ENCODE measurements at regions not wholly inside any gene's neighbourhood (a gene's known extent, or its start where the extent isn't known, plus 50 kb on each side); places are given as distances from the start of the nearest gene placed in this dataset.
"Not testable (repeated sequence)": the region's sequence is repeated elsewhere in the genome, so short reads cannot be mapped to it uniquely, and the experiment has no call there.

DNA sequence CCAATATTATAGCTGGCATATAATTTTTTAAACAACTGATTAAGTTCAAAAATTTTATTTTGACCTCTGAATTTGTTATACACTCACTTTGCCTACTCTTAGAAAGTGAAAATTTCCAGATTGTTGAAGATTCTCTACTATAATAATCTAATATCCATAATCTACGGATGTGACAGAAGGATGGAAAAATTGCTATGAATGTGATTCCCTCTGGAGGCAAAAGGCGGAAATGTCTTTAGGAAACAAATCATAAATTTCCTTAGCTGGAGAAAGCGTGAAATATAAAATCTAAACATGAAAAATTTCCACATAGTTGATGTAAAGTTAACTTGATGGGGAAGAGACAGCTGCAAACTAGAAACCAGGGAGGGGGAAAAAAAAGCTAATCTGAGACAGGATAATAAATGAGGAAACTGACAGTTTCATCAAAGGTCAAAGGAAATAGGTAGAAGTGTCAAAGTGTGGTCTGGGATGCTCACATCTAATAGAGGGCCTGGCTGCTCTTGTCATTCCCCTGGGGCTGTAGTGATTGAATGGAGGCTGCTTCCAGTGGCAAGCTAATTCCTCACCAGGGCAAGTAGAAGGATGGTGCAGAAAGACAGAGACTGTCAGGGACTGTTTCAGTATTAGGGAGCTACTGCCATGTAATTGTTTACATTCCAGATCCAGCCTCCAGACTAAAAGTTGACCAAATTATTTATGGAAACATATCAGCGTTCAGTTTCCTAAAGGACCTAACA is 264.5 kb downstream of the SDHAF3 start:
- no peak for DNase-seq

DNA sequence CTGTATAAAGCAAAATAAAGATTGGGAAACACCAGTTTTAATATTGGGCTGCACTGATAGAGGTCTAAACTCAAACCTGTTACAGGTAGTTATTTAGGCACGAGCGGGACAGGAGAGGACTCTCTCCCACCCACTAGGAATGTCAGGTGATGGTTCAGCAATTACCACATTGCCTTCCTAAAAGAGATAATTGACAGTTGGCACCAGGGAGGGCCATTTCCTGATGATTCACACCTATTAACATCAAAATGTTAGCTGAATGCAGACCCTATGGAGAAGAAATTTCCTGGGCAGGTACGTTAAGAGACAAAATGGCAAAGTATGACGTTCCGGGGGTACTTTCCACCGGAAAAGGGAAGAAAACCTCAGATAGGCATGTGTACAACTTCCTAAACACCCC is 272.6 kb downstream of the SDHAF3 start:
- DNase-seq = no peak

DNA sequence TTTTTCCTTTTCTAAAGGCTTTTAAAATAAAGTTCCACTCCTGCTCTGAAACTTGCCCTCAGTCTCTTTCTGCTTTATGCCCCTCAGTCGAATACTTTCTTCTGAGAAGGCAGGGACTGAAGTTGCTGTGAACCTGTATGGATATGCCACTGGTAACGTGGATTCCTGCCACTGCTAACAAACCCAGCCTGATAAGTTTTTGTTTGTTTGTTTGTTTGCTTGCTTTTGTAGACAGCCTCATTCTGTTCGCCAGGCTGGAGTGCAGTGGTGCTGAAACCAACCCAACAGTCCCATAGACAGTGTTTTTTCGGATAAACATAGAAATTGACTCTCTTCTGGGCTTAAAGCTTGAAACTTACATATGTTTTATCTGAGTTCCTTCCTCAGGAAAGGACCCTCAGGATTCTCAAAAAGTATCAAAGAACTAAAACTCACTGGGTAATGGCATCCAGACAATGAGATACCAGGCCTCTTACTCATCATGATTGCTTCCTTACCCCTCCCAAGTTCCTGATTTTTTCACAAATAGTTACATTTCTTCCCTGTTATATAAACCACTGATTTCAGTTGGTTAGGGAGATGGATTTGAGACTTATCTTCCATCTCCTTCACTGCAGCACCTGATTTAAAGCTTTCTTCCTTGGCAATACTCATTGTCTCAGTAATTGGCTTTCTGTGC is 273.6 kb downstream of the SDHAF3 start:
- no peak for DNase-seq

DNA sequence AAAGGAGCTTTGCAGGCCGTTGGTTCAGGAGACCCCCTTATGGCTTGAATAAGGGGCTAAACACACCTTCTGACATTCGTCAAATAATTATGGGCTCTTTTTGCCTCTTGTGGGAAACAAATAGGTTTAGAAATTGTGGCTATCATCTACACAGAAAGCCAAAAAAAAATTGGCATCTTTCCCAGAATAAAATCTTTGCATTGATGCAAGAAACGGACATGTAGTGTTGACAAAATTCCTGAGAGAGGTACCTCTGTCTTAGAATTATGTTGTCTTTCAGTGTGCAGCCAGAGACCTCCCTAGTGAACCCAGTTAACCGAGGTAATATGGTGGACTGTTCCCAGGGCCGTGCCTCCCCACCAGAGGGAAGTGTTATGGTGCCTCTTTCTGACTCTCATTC is 283.9 kb downstream of the SDHAF3 start:
- DNase-seq = no peak

DNA sequence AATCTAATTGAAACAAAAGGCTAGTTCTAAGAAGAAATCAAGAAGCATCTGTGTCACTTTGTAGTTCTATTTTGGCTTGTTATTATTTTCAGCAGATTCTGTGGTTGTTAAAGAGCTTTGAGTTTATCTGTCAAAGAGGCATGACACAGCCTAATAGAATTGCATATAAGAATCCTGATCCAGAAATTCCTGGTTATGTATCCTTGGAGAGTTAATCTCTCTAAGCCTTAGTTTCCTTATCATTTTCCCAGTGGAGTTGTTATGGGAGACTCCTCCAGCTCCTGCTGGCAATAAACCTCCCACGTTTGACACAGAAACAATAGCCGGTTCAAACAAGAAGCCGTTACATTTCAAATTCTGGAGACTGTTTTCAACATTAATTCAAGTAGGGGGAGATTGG is 288.3 kb downstream of the SDHAF3 start:
- no peak for DNase-seq

DNA sequence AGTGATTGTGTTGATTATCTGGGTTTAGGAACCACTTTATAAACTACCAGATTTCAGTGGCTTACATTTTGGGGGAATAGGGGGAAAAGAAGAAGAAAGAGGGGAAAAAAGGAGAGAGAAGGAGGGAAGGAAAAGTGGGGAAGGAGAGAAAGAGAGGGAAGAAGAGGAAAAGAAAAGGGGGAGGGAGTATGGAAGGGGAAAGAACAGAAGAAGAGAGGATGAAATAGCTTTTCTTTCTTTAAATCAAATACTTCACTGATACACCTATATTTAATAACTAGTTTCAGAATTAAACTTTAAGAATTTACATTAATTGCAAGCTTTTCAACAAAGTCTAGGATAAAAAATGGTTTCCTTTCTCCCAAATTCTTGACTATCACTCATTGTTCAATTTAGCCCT is 289.6 kb downstream of the SDHAF3 start:
- DNase-seq = no peak

DNA sequence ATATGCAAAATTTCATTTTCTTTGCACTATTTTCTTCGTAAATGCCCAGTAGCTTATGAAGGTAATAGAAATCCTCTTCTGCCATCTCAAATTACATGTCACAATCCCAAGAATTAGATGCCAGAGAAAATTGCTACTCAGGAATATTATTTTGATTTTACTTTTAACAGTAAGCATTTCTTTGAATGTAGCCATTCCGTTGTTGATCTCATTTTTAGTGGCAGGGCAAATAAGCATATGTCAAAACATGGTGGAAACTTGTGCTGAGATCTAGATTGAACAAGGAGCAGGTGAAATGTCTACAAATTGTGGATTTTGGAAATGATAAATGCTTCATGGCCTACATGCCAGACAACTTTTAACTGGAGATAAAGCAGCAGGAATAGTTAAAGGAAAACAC is 291.8 kb downstream of the SDHAF3 start:
- DNase-seq = no peak

DNA sequence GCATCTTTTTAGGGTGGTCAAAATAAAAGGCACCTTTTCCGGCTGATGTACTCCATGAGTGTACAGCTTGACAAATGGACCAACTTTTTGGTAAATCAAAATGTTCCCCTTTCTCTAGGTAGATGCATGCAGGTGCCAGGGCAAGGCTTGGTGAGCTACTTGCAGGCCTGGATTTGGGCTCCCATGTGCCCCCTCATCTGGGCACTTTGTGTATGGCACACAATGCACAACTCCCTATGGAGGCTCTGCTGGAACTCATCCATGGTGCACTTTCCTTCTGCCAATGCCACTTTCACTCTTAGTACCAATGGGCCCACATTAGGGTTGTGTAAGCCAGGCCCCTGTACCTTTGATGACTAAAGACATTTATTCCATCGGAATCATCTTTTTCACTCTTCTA is 300.8 kb downstream of the SDHAF3 start:
- no peak for DNase-seq

DNA sequence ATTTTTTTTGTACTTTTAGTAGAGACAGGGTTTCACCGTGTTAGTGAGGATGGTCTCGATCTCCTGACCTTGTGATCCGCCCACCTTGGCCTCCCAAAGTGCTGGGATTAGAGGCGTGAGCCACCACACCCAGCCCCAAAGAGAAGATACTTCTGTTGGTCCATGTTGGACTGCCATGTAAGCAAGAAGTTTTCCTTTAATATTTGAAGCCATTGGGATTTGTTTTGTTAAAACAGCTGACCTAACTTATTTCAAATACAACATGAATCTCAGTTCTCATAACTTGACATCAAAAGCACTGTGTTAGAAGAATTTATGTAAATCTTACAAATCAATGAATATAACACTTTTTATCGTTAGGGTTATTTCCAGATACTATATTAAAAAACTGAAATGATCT is 302.4 kb downstream of the SDHAF3 start:
- no peak for DNase-seq

DNA sequence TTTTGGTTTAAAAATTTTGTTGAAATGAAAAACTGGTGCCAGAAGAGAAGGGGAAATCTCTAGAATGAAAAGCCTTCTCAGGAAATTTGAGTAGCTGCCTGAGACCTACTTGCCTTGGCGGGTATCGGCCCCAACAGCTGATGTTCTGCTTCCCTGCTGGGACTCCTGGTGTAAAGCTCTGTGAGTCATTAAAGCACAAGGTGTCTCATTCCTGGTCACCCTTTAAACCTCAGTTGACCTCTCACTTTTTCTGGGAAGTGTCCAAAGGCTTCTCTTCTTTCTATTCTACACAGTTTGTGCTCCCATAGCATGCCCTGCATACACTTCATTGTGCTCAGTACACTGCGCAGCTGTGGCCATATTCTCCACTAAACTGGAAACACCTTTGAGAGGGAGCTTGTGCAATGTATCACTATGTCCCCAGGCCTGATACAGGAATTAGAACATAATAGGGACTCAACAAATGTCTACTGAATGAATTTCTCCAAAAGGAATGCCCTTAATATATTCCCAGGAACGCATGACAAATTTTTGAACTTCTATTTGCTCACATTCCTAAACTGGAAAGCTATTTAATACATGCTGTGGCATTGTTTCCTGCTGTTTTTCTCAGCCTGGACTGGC is 303.9 kb downstream of the SDHAF3 start:
- DNase-seq = no peak

DNA sequence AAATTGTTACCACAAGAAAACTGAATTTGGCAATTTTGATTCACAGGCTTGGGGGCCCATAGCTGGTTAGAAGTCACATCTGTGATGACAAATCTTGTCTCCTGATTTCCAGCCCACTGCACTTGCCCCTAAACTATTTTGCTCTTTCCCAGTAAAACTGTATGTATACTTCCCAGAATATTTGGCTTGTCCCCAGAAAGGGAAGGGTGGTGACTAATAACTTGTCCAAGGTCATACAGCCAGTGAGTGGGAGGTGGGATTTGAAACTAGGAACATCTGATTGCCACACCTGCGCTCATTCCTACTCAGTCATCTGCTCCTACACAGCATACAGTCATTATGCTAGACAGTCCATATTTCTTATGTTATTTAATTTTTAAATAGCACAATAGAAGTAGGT is 304.5 kb downstream of the SDHAF3 start:
- DNase-seq = no peak

DNA sequence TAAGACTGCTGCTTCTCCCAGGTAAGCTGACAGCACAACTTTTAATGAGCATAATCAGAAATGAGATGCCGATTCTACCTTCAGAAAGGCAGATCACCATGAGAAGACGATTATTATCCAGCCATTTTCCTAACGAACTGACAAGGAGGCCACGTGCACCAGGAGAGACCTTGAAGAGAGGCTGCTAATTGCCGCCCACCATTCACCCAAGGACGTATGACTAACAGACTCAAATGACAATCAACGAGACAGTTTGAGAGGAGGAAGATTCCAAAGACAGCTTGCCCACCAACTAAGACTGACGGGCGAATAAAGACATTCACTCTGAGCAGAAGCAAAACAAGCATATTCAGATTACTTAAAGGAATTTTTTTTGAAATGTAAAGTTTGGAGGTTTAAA is 301.9 kb upstream of the TAC1 start:
- DNase-seq = no peak

DNA sequence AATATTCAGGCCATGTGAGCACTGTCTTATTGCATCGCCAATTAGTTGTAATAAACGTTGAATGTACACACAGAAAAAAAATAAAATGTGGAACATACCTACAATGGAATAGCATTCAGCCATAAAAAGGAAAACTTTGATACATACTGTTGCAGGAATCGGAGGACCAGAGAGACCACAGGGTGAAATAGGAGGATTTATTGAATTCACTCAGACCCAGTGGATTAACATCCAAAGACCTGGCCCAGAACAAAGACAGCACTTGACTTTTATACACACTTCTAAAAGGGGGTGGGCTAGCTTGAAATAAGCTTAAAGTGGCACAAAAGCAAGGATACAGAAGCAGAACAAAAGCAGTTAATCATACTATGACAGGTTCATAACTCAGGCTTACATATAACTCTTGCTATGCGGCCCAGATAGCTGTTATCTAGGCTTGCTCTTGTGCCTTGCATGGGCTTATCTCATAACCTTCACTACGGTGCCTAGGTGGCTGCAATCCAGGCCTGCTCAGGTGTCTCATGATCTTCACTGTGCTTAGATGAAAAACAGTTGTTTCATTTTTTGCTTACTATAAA is 292.2 kb upstream of the TAC1 start:
- DNase-seq = no peak

DNA sequence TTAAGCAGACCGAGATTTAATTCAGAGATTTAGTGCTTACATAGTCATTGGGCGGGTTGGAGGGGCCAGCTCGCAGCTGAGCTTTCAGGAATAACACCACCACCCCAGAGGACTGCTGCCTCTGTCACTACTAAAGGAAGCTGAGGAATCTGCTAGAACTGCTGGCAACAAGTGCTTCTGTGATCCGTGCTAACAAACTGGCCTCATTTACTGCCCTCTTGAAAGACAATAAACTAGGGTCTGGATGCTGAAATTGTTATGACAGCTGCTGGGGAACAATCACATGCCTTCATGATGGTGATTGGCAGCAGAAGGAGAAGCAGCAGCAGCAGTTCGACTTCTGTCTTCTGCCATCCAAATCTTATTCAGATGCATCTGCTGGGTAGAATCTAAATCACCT is 285.5 kb upstream of the TAC1 start:
- no peak for DNase-seq

DNA sequence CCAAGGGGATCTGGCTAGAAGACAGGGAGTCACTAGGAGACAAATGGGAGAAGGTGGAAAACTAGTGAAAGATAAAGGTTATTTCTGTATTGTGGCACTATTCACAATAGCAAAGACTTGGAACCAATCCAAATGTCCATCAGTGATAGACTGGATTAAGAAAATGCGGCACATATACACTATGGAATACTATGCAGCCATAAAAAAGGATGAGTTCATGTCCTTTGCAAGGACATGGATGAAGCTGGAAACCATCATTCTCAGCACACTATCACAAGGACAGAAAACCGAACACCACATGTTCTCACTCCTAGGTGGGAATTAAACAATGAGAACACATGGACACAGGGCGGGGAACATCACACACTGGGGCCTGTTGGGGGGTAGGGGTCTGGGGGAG is 282.4 kb upstream of the TAC1 start:
- not testable (repeated sequence) for DNase-seq

DNA sequence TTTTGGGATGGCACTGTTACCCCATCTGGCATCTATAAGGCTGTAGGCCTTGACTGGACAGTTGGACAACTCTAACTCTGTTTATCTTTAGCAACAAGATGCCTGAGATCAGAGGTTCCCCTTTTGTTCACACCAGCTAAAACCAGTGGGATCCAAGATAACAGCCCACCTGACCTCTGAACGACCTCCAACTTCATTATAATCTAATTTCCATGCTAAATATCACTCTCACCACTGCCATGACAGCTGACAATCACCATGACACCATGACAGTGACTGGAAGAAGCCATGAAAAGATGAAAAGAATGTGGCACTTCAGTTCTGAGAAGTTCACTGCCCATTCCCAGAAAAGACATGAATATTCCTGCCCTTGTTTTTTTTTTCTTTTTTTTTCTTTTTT is 281.4 kb upstream of the TAC1 start:
- no peak for DNase-seq

DNA sequence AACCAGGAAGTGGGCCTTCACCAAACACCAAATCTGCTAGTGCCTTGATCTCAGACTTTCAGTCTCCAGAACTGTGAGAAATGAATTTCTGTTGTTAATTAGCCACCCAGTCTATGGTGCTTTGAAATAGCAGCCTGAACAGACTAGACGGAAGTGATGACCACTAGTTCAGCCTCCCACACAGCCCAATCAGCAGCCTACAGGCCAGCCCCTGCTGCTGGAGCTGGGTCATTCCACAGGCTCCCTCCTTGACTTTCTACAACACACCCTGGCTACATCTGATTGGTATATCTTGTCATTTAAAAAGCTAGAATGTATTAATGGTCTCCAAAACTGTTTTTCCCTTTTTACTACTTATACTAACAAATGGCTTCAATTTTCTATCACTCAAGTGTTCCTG is 277.2 kb upstream of the TAC1 start:
- no peak for DNase-seq

DNA sequence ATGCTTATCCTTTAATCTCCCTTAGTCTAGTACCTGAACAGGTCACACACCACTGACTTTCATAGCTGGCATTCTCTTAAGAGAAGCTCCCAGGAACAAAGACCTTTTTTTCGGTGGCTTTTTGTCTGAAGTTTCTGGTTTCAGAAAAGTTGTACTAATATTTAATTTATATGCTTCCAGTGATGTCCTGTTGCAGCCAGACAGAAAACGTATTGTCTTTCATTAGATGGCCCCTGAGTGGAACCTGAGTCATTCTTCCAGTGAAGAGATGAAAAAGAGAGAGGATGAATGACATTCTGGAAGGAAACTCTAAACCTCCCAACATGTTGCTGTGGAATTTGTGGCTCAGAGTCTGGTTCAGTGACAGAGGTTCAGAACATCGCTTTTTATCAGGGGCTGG is 274.8 kb upstream of the TAC1 start:
- DNase-seq = no peak

DNA sequence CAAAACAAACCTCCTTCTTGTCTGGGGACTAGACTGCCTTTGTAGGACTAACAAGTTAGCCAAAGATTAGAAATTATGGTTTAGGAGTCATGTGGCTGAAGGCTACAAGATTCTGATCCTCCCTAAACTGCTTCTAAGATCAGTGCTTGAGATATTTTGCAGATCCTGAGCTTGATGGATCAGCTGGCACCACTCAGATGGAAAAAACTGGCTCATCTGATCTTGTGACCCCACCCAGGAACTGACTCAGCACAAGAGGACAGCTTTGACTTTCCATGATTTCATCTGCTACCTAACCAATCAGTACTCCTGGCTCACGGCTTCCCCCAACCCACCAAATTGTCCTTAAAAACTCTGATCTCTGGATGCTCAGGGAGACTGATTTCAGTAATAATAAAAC is 271.5 kb upstream of the TAC1 start:
- DNase-seq = no peak

DNA sequence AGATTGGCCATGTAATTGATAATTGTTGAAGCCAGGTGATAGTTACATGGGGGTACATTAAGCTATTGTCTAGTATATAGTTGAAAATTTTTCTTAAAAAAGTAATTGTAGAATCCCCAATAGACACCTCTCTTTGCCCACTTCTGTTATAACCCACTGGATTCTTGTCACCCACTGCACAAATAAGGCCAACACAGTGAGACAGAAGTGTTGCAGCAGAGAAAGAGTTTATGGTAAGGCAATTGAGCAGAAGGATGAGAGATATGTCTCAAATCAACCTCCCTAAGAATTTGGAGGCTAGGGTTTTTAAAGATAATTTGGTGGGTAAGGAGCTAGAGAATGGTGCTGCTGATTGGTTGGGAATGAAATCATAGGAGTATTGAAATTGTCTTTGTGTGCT is 270.3 kb upstream of the TAC1 start:
- no peak for DNase-seq

DNA sequence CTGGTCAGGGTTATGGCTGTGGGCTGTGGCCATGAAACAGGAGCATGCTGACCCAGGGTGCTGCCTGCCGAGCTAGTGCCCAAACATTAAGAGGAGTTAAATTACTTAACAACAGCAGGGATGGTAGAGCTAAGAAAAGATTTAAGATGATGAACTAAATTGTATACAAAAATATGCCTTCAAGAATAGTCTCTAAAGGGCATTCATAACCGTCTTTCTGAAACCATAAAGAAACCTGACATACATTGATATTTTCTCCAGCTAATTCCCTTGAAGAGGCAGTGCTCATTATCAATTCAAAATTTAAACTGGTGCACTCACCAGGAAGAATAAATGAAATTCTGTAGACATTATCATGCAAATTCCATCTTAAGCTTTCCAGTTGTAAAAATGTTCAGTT is 265.8 kb upstream of the TAC1 start:
- DNase-seq = no peak

DNA sequence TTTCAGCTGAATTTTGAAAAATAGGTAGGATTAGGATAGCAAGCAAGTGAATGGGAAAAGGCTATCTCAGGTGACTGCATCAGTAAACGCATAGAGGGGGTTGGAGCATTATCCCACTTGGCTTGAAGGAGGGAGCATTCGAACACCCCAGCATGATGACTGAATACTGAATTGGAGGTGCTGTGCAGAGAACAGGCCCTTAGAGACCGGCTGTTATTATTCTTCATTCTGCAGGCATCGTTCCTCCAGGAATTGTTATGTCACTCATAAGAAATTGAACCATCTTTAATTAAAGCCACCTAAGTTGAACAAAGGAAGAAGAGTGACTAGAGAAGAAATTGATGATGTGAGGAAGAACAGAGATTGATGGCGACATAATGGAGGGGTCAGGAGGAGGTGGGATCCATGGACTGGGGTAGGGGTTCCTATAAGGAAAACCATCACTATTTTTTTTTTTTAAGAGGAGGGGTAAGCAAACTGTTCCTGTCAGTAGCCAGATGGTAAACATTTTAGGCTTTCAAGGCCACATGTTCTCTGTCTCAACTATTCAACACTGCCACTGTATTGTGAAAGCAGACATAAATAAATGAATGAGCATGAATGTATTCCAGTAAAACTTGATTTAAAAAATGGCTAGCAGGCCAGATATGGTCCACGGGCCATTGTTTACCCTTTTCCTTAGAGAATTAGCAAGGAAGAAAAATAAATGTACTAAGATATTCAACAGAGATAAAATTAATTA is 264.7 kb upstream of the TAC1 start:
- DNase-seq = no peak

DNA sequence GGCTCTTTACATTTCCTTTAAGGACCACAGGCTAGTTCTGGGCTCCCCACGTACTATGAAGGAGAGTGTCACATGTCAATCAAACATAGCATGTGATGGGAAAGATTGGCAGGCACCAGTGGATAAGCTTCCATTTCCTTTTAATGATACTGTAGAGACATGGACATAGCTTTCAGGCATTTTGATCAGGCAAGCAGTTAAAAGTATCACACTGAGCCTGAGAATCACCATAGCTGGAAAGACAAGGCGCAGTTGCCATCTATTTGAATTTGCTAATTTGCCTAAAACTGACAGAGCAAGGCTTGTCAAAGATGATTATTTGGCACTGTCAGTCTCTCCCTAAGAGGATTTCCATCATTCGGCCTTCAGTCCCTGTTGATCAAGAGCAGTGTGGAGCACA is 263.4 kb upstream of the TAC1 start:
- DNase-seq = no peak

DNA sequence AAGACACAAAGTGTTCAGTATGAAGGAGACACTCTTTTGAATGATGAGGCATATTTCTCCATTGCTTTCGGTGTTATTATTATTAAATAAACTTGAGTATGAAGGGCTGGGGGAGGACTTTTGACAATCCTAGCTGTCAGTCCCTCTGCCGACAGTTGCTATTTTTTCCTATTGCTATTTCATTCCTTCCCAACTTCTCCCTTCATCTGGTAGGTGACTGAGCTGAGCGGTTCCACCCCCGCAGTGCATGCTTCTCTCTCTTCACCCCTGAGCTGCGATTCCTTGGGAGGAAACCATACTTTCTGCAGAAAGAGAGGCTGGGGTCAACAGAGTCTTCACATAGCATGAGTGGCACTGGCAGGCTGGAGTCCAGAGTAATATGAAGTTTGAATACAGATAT is 261.2 kb upstream of the TAC1 start:
- DNase-seq = no peak
